ACC112 (cell line): ENCODE measurements at regions not wholly inside any gene's neighbourhood (a gene's known extent, or its start where the extent isn't known, plus 50 kb on each side); places are given as distances from the start of the nearest gene placed in this dataset.

Source experiments
- H2AFZ ChIP-seq: fragments of 200-600 bp; sonication (generic); one replicate; pipeline ENCODE4 v1.6.0; 2017; ENCODE audit warnings: antibody characterized with exemption, low read length; ENCODE audit not compliant: unreplicated experiment
- H3K27ac ChIP-seq: fragments of 200-600 bp; sonication (generic); 2 replicates; pipeline ENCODE4 v1.5.1; 2014; ENCODE audit warnings: low read depth, mild to moderate bottlenecking, antibody characterized with exemption, low read length, moderate library complexity
- H3K27me3 ChIP-seq: fragments of 200-600 bp; sonication (generic); 2 replicates; pipeline ENCODE4 v1.6.1; 2014; ENCODE audit warnings: mild to moderate bottlenecking, antibody characterized with exemption, low read length, moderate library complexity, mixed read lengths; ENCODE audit not compliant: insufficient read depth
- H3K36me3 ChIP-seq: fragments of 200-600 bp; sonication (generic); 2 replicates; pipeline ENCODE4 v1.6.1; 2016; ENCODE audit warnings: mild to moderate bottlenecking, antibody characterized with exemption, low read length, moderate library complexity, mixed read lengths; ENCODE audit not compliant: insufficient read depth
- H3K4me1 ChIP-seq: fragments of 200-600 bp; sonication (generic); one replicate; pipeline ENCODE4 v1.6.1; 2016; ENCODE audit warnings: low read length, mixed read lengths; ENCODE audit not compliant: insufficient read depth, unreplicated experiment, control insufficient read depth
- H3K4me3 ChIP-seq: fragments of 200-600 bp; sonication (generic); 2 replicates; pipeline ENCODE4 v1.5.1; 2014; ENCODE audit warnings: mild to moderate bottlenecking, low read depth, low read length
- H3K79me2 ChIP-seq: fragments of 200-600 bp; sonication (generic); one replicate; pipeline ENCODE4 v1.6.0; 2016; ENCODE audit warnings: low read length; ENCODE audit not compliant: control insufficient read depth, unreplicated experiment, insufficient read depth

- no peaks in the 10 kb centered on the region for H3K36me3 ChIP-seq
- H3K79me2 ChIP-seq, result no peaks in the 10 kb centered on the region
- no peak overlapping the region for H3K27ac ChIP-seq
- no peak overlapping the region for H2AFZ ChIP-seq
- no peaks in the 10 kb centered on the region for H3K27me3 ChIP-seq
- peaks cover 3% of the 10 kb centered on the region for H3K4me1 ChIP-seq
- H3K4me3 ChIP-seq, result no peak overlapping the region
Measured at GRCh38 chr3:105953831-105954230, 85.0 kb upstream of the CBLB start.

GRCh38 chr3:105956306-105956705 lies 87.5 kb upstream of the CBLB start:
- H3K79me2 ChIP-seq, result no peaks in the 10 kb centered on the region
- no peak overlapping the region for H3K4me3 ChIP-seq
- H3K4me1 ChIP-seq, result peaks cover 3% of the 10 kb centered on the region
- no peaks in the 10 kb centered on the region for H3K36me3 ChIP-seq
- no peak overlapping the region for H3K27ac ChIP-seq
- no peak overlapping the region for H2AFZ ChIP-seq
- no peaks in the 10 kb centered on the region for H3K27me3 ChIP-seq

- Histone ChIP-seq H3K27ac (peak overlapping the region; percentile 50), H2AFZ (peak overlapping the region; percentile 37), H3K4me3 (no peak overlapping the region), H3K4me1 (peaks cover 3% of the 10 kb centered on the region), H3K36me3 (no peaks in the 10 kb centered on the region), H3K27me3 (no peaks in the 10 kb centered on the region), H3K79me2 (no peaks in the 10 kb centered on the region)
Measured at GRCh38 chr3:105957722-105958121, 88.9 kb upstream of the CBLB start.

- no peaks in the 10 kb centered on the region for H3K79me2 ChIP-seq
- peak overlapping the region; percentile 37 for H2AFZ ChIP-seq
- no peaks in the 10 kb centered on the region for H3K27me3 ChIP-seq
- peak overlapping the region; percentile 50 for H3K27ac ChIP-seq
- no peak overlapping the region for H3K4me3 ChIP-seq
- no peaks in the 10 kb centered on the region for H3K36me3 ChIP-seq
- H3K4me1 ChIP-seq, result peaks cover 3% of the 10 kb centered on the region
Measured at GRCh38 chr3:105958237-105959000, 89.6 kb upstream of the CBLB start.

- Histone ChIP-seq H3K27ac (no peak overlapping the region), H3K27me3 (no peaks in the 10 kb centered on the region), H3K4me3 (no peak overlapping the region), H3K4me1 (peaks cover 3% of the 10 kb centered on the region), H3K79me2 (no peaks in the 10 kb centered on the region), H2AFZ (no peak overlapping the region), H3K36me3 (no peaks in the 10 kb centered on the region)
Measured at GRCh38 chr3:105959851-105960250, 91.0 kb upstream of the CBLB start.

- no peaks in the 10 kb centered on the region for H3K36me3 ChIP-seq
- no peaks in the 10 kb centered on the region for H3K27me3 ChIP-seq
- H3K27ac ChIP-seq, result no peak overlapping the region
- no peak overlapping the region for H3K4me3 ChIP-seq
- H3K4me1 ChIP-seq, result peaks cover 7% of the 10 kb centered on the region
- H2AFZ ChIP-seq, result no peak overlapping the region
- no peaks in the 10 kb centered on the region for H3K79me2 ChIP-seq
Measured at GRCh38 chr3:105960381-105960780, 91.6 kb upstream of the CBLB start.

- peaks cover 19% of the 10 kb centered on the region for H3K4me1 ChIP-seq
- H3K4me3 ChIP-seq, result no peak overlapping the region
- no peaks in the 10 kb centered on the region for H3K79me2 ChIP-seq
- H3K27me3 ChIP-seq, result no peaks in the 10 kb centered on the region
- H3K36me3 ChIP-seq, result no peaks in the 10 kb centered on the region
- no peak overlapping the region for H2AFZ ChIP-seq
- H3K27ac ChIP-seq, result no peak overlapping the region
Measured at GRCh38 chr3:105963161-105963560, 94.3 kb upstream of the CBLB start.

GRCh38 chr3:105965384-105965783 lies 96.6 kb upstream of the CBLB start:
- Histone ChIP-seq H3K36me3 (no peaks in the 10 kb centered on the region), H3K4me3 (no peak overlapping the region), H3K79me2 (no peaks in the 10 kb centered on the region), H3K4me1 (peaks cover 19% of the 10 kb centered on the region), H3K27me3 (no peaks in the 10 kb centered on the region), H3K27ac (no peak overlapping the region), H2AFZ (peak overlapping the region; percentile 68)

- Histone ChIP-seq H2AFZ (no peak overlapping the region), H3K36me3 (no peaks in the 10 kb centered on the region), H3K27ac (no peak overlapping the region), H3K4me3 (no peak overlapping the region), H3K79me2 (no peaks in the 10 kb centered on the region), H3K27me3 (no peaks in the 10 kb centered on the region), H3K4me1 (peaks cover 19% of the 10 kb centered on the region)
Measured at GRCh38 chr3:105967117-105967516, 98.3 kb upstream of the CBLB start.

- Histone ChIP-seq H3K27me3 (no peaks in the 10 kb centered on the region), H3K4me1 (peaks cover 13% of the 10 kb centered on the region), H3K27ac (no peak overlapping the region), H3K79me2 (no peaks in the 10 kb centered on the region), H3K4me3 (no peak overlapping the region), H3K36me3 (no peaks in the 10 kb centered on the region), H2AFZ (no peak overlapping the region)
Measured at GRCh38 chr3:105970283-105970682, 101.5 kb upstream of the CBLB start.

- no peak overlapping the region for H2AFZ ChIP-seq
- peaks cover 5% of the 10 kb centered on the region for H3K4me1 ChIP-seq
- no peak overlapping the region for H3K27ac ChIP-seq
- H3K27me3 ChIP-seq, result no peaks in the 10 kb centered on the region
- H3K4me3 ChIP-seq, result no peak overlapping the region
- H3K79me2 ChIP-seq, result no peaks in the 10 kb centered on the region
- H3K36me3 ChIP-seq, result no peaks in the 10 kb centered on the region
Measured at GRCh38 chr3:105972069-105972468, 103.3 kb upstream of the CBLB start.
